NB4 (cell line): ENCODE measurements at regions not wholly inside any gene's neighbourhood (a gene's known extent, or its start where the extent isn't known, plus 50 kb on each side); places are given as distances from the start of the nearest gene placed in this dataset.
A peak's percentile ranks its signal among the peaks of the same experiment; 100 is the strongest.

Experiments
- DNase-seq: peaks from one replicate; pipeline ENCODE4 v3.0.0; 2010; ENCODE audit warnings: low read depth
- H3K4me3 ChIP-seq: one replicate; pipeline ENCODE4 v1.5.1; 2011; ENCODE audit warnings: mild to moderate bottlenecking, low read depth, low read length, moderate library complexity
- CTCF ChIP-seq: IDR thresholded peaks from one replicate; pipeline ENCODE4 v1.5.1; 2012; ENCODE audit warnings: low read depth, low read length
- MAX ChIP-seq: IDR thresholded peaks from 2 replicates; pipeline ENCODE4 v1.6.1; 2011; ENCODE audit warnings: low read depth, low read length
- MYC ChIP-seq: IDR thresholded peaks from 2 replicates; pipeline ENCODE4 v1.6.1; 2011; ENCODE audit warnings: low read depth, low read length
- POLR2A ChIP-seq: IDR thresholded peaks from 2 replicates; pipeline ENCODE4 v1.6.1; 2011; ENCODE audit warnings: mild to moderate bottlenecking; ENCODE audit not compliant: insufficient read length; ENCODE audit errors: extremely low read depth

GRCh38 chr3:101995371-101996046 lies 146.2 kb downstream of the NFKBIZ start:
- H3K4me3 ChIP-seq: no peak overlapping the region
- no peak for TF ChIP-seq MAX
- no peak for TF ChIP-seq POLR2A
- no peak for TF ChIP-seq CTCF
- TF ChIP-seq MYC: no peak
- peak; percentile 8 for DNase-seq

GRCh38 chr3:101996832-101997231 lies 147.5 kb downstream of the NFKBIZ start:
- no peak for DNase-seq
- H3K4me3 ChIP-seq: no peak overlapping the region
- TF ChIP-seq MAX (no peak), POLR2A (no peak), CTCF (no peak), MYC (no peak)

- no peak overlapping the region for H3K4me3 ChIP-seq
- TF ChIP-seq CTCF (no peak), POLR2A (no peak), MYC (no peak), MAX (no peak)
- no peak for DNase-seq
Observed at GRCh38 chr3:101998256-101998926, 149.1 kb downstream of the NFKBIZ start.

- no peak overlapping the region for H3K4me3 ChIP-seq
- TF ChIP-seq MAX (no peak), POLR2A (no peak), CTCF (no peak), MYC (no peak)
- no peak for DNase-seq
Observed at GRCh38 chr3:101999177-101999779, 150.0 kb downstream of the NFKBIZ start.

- no peak for TF ChIP-seq CTCF
- no peak for TF ChIP-seq MYC
- no peak for TF ChIP-seq MAX
- TF ChIP-seq POLR2A: no peak
- DNase-seq: no peak
- H3K4me3 ChIP-seq: no peak overlapping the region
Observed at GRCh38 chr3:102000620-102001209, 151.4 kb downstream of the NFKBIZ start.
